OCI-LY1 (cell line): ENCODE measurements at regions not wholly inside any gene's neighbourhood (a gene's known extent, or its start where the extent isn't known, plus 50 kb on each side); places are given as distances from the start of the nearest gene placed in this dataset.

Experiments
- CTCF ChIP-seq: fragments of 200-600 bp; sonication (generic), shearing (Covaris generic); IDR thresholded peaks from 2 replicates; pipeline ENCODE4 v1.5.1; 2017; ENCODE audit warnings: mild to moderate bottlenecking, antibody characterized with exemption, low read length, moderate library complexity, mixed read lengths
- EZH2 ChIP-seq: fragments of 200-600 bp; sonication (generic), shearing (Covaris generic); IDR thresholded peaks from 2 replicates; pipeline ENCODE4 v1.8.0; 2017; ENCODE audit warnings: borderline replicate concordance, mixed run types, mild to moderate bottlenecking, antibody characterized with exemption, low read length, moderate library complexity, mixed read lengths

- TF ChIP-seq CTCF (no peak), EZH2 (no peak)
Measured at GRCh38 chr3:146969356-146969755, 364.2 kb upstream of the PLSCR5 start.
